Osteocyte (in vitro differentiated cells): ENCODE measurements at regions not wholly inside any gene's neighbourhood (a gene's known extent, or its start where the extent isn't known, plus 50 kb on each side); places are given as distances from the start of the nearest gene placed in this dataset.

ENCODE experiments used
- DNase-seq: peaks from one replicate; pipeline ENCODE4 v3.0.0; 2021; ENCODE audit warnings: mixed read lengths; ENCODE audit not compliant: unreplicated experiment; ENCODE audit errors: extremely low spot score
- H3K27ac Mint-ChIP-seq: one replicate; pipeline ENCODE4 v1.8.0; 2021; ENCODE audit warnings: mild to moderate bottlenecking, mixed read lengths; ENCODE audit not compliant: unreplicated experiment
- H3K27me3 Mint-ChIP-seq: one replicate; pipeline ENCODE4 v1.8.0; 2021; ENCODE audit warnings: mixed read lengths; ENCODE audit not compliant: unreplicated experiment
- H3K36me3 Mint-ChIP-seq: one replicate; pipeline ENCODE4 v1.8.0; 2021; ENCODE audit warnings: mixed read lengths; ENCODE audit not compliant: unreplicated experiment
- H3K4me1 Mint-ChIP-seq: one replicate; pipeline ENCODE4 v1.8.0; 2021; ENCODE audit warnings: mixed read lengths; ENCODE audit not compliant: unreplicated experiment
- H3K4me3 Mint-ChIP-seq: one replicate; pipeline ENCODE4 v1.8.0; 2021; ENCODE audit warnings: mild to moderate bottlenecking, moderate library complexity, mixed read lengths; ENCODE audit not compliant: unreplicated experiment
- H3K9me3 Mint-ChIP-seq: one replicate; pipeline ENCODE4 v1.8.0; 2021; ENCODE audit warnings: mixed read lengths; ENCODE audit not compliant: unreplicated experiment
- CTCF ChIP-seq: fragments of 200-600 bp; sonication (generic); IDR thresholded peaks from 2 replicates; pipeline ENCODE4 v1.5.0; 2021; ENCODE audit warnings: antibody characterized with exemption, mild to moderate bottlenecking, moderate library complexity

GRCh38 chr1:34270181-34270580, 93.5 kb downstream of the C1orf94 start:
- DNase-seq: no peak

GRCh38 chr1:34272152-34272551, 95.4 kb downstream of the C1orf94 start:
- Mint-ChIP-seq H3K4me3 (no peak overlapping the region), H3K9me3 (peaks cover 48% of the 10 kb centered on the region), H3K27me3 (no peaks in the 10 kb centered on the region), H3K4me1 (no peaks in the 10 kb centered on the region), H3K36me3 (no peaks in the 10 kb centered on the region), H3K27ac (no peak overlapping the region)
- peak; percentile 65 for DNase-seq
- no peak for TF ChIP-seq CTCF

More at GRCh38 chr1:34270181-34270580, 93.5 kb downstream of the C1orf94 start:
- H3K27me3 Mint-ChIP-seq: no peaks in the 10 kb centered on the region
- no peaks in the 10 kb centered on the region for H3K4me1 Mint-ChIP-seq
- no peak for TF ChIP-seq CTCF
- no peaks in the 10 kb centered on the region for H3K36me3 Mint-ChIP-seq
- H3K9me3 Mint-ChIP-seq: peaks cover 43% of the 10 kb centered on the region
- H3K27ac Mint-ChIP-seq: no peak overlapping the region
- H3K4me3 Mint-ChIP-seq: no peak overlapping the region

- H3K9me3 Mint-ChIP-seq: peaks cover 31% of the 10 kb centered on the region
- no peaks in the 10 kb centered on the region for H3K27me3 Mint-ChIP-seq
- no peaks in the 10 kb centered on the region for H3K36me3 Mint-ChIP-seq
- H3K4me1 Mint-ChIP-seq: no peaks in the 10 kb centered on the region
- H3K27ac Mint-ChIP-seq: no peak overlapping the region
- no peak for TF ChIP-seq CTCF
- DNase-seq: no peak
- H3K4me3 Mint-ChIP-seq: no peak overlapping the region
These were observed 98.4 kb downstream of the C1orf94 start for GRCh38 chr1:34275150-34275549.

- Mint-ChIP-seq H3K27me3 (no peaks in the 10 kb centered on the region), H3K4me3 (no peak overlapping the region), H3K4me1 (no peaks in the 10 kb centered on the region), H3K27ac (no peak overlapping the region), H3K9me3 (peaks cover 28% of the 10 kb centered on the region), H3K36me3 (no peaks in the 10 kb centered on the region)
- no peak for DNase-seq
- no peak for TF ChIP-seq CTCF
These were observed 99.9 kb downstream of the C1orf94 start for GRCh38 chr1:34276606-34277005.

GRCh38 chr1:34277150-34277549, 100.4 kb downstream of the C1orf94 start:
- DNase-seq: no peak
- Mint-ChIP-seq H3K36me3 (no peaks in the 10 kb centered on the region), H3K27ac (no peak overlapping the region), H3K9me3 (peaks cover 31% of the 10 kb centered on the region), H3K27me3 (no peaks in the 10 kb centered on the region), H3K4me3 (no peak overlapping the region), H3K4me1 (no peaks in the 10 kb centered on the region)
- no peak for TF ChIP-seq CTCF
